ENCODE measurements at regions not wholly inside any gene's neighbourhood (a gene's known extent, or its start where the extent isn't known, plus 50 kb on each side); places are given as distances from the start of the nearest gene placed in this dataset.

DNA sequence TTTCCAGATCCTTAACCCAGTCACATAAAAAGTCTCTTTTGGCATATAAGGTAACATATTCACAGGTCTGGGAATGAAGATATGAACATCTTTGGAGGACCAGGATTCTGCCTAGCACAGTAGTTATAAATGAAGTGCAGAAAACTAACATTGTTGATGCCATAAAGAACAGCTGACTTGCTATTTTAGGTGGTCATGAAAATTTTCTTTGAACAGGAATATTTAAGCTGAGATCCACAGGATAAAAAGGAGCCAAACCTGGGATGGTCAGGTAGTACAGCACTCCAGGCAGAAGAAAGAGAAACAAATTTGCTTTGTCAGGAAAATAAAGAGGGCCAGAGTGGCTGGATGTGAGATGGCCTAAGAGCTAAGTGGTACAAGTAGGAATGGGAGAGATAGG is 80.0 kb downstream of the CENPW start:
- H3K4me3 ChIP-seq (ENCODE audit: low read depth, low read length), result no peak overlapping the region
- TF ChIP-seq, protein P1, sequence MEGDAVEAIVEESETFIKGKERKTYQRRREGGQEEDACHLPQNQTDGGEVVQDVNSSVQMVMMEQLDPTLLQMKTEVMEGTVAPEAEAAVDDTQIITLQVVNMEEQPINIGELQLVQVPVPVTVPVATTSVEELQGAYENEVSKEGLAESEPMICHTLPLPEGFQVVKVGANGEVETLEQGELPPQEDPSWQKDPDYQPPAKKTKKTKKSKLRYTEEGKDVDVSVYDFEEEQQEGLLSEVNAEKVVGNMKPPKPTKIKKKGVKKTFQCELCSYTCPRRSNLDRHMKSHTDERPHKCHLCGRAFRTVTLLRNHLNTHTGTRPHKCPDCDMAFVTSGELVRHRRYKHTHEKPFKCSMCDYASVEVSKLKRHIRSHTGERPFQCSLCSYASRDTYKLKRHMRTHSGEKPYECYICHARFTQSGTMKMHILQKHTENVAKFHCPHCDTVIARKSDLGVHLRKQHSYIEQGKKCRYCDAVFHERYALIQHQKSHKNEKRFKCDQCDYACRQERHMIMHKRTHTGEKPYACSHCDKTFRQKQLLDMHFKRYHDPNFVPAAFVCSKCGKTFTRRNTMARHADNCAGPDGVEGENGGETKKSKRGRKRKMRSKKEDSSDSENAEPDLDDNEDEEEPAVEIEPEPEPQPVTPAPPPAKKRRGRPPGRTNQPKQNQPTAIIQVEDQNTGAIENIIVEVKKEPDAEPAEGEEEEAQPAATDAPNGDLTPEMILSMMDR (IDR thresholded peaks at IDR 0.05; ENCODE audit: low read depth, low read length), result no peak

DNA sequence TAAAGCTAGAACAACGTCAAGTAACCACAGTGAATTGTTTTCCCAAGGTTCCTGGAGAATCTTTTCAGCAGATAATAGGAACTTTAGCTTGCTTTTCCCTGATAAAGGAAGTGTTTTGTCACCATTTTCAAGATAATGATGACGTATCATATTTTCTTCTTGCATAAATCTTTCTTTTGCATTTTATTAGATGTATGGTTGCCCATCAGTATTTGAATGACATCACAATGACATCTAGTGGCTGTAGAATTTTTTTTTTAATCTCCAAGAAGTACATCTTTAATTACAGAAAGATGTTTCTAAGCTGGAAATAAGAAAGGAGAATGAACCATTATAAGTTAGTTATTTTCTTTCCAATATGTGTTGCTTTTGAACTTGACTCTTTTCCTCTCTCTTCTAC is 83.0 kb downstream of the CENPW start:
- no peak overlapping the region for H3K4me3 ChIP-seq (ENCODE audit: low read depth, low read length)
- TF ChIP-seq, protein P1 (IDR thresholded peaks at IDR 0.05; ENCODE audit: low read depth, low read length), result no peak

DNA sequence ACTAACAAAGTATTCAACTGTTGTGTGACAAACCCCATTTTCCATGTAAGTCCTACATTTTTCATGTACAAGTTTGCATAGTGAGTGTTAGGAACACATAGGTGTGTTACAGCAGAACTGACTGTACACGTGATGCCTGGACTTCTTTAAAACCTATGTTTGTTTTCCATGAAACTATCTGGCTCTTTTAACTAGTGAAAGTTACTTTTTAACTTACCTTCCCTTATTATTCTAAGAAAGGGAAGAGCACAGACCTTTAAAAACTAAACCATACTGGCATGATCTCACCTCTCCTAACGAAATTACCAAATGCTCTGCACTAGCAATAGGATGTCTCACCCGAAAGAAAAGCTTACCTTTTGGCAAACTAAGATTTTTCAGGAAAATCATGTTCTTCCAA is 87.8 kb downstream of the CENPW start:
- TF ChIP-seq, protein P1 (IDR thresholded peaks at IDR 0.05; ENCODE audit: low read depth, low read length), result no peak
- H3K4me3 ChIP-seq (ENCODE audit: low read depth, low read length), result no peak overlapping the region

DNA sequence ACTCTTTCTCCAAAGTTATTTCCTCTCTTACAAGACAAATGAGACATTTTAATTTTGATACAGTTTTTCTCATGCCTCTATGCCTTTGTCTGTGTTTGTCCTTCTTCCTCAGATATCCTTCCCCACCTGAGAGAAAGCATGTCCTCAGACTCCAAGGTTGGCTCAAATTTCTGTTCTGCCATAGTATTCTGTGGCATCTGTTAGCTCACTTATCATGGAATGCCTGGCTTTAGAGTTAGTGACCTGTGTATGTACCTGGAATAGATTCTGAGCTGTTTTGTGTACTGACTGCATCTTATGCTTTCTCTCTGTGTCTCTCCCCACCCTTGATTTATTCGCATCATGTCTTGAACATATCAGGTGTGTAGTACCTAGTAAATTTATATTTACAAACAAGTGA is 90.0 kb downstream of the CENPW start:
- no peak overlapping the region for H3K4me3 ChIP-seq (ENCODE audit: low read depth, low read length)
- TF ChIP-seq, protein P1 (IDR thresholded peaks at IDR 0.05; ENCODE audit: low read depth, low read length), result no peak

DNA sequence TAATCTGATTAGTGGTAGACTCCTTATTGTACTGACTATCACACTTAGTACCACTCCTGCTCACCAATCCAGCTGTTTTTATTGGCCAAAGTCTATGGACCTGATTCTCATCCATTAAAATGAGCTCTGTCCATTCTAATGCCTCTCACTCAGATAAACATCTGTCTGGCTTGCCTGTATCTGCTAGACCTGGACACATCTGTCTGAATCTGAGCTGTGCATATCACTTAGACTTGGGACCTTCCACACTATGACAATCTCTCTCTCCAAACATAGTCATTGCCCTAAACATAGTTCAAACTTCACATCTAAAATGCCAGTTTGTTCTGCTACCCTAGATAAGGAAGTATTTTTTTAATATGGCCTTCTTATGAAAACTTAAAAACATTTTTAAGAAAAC is 92.6 kb downstream of the CENPW start:
- H3K4me3 ChIP-seq (ENCODE audit: low read depth, low read length), result no peak overlapping the region
- TF ChIP-seq, protein P1 (IDR thresholded peaks at IDR 0.05; ENCODE audit: low read depth, low read length), result no peak

DNA sequence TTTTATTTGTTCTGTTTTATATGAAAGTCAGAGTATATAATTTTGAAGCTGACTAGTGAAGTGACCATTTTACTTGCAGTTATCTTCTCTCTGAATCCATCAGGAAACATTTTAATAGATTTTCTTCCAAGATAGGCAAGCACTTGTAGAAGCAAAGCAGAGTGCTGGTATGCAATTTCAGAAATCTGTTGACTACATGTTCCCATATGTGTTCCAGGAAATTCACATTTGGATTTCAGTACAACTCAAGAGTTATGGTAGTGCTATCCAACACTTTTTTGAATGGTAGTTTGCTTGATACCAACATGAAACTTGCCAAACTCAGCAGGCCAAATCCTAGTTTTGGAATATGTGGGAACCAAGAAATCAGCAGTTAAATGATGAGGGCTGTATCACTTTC is 94.0 kb downstream of the CENPW start:
- TF ChIP-seq, protein P1 (IDR thresholded peaks at IDR 0.05; ENCODE audit: low read depth, low read length), result no peak
- H3K4me3 ChIP-seq (ENCODE audit: low read depth, low read length), result no peak overlapping the region

DNA sequence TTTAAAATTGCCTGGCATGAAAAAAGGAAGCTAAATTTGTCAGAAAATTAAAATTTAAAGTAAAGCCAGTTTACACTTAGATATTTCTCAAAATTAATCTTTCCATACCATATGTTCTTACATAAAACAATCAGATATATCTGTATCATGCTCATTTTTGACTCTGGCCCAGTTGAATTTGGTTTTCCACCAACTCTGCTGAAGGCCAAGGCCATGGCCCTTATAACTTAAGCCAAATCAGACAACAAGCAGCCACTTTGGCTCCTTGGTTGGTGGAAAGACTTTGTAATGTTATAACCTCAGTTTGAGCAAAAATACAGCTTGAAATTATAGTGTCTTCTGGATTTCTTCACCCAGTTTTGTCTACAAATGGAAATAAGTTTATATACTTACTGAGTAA is 97.3 kb downstream of the CENPW start:
- no peak overlapping the region for H3K4me3 ChIP-seq (ENCODE audit: low read depth, low read length)
- TF ChIP-seq, protein P1 (IDR thresholded peaks at IDR 0.05; ENCODE audit: low read depth, low read length), result no peak
